GM12864 (cell line): ENCODE measurements at regions not wholly inside any gene's neighbourhood (a gene's known extent, or its start where the extent isn't known, plus 50 kb on each side); places are given as distances from the start of the nearest gene placed in this dataset.

Experiments
- DNase-seq: peaks from one replicate; pipeline ENCODE4 v3.0.0-alpha.2; 2011; ENCODE audit warnings: low read depth
- H3K4me3 ChIP-seq: 2 replicates; pipeline ENCODE4 v1.5.1; 2011; ENCODE audit warnings: mild to moderate bottlenecking, low read depth, low read length, control low read depth
- CTCF ChIP-seq: IDR thresholded peaks from 2 replicates; pipeline ENCODE4 v1.5.1; 2011; ENCODE audit warnings: low read depth, mild to moderate bottlenecking, moderate library complexity, low read length, control low read depth, inconsistent platforms; ENCODE audit errors: missing control alignments

GRCh38 chr17:12406623-12407215 lies 259.0 kb upstream of the MYOCD start:
- no peak for DNase-seq
- no peak overlapping the region for H3K4me3 ChIP-seq
- TF ChIP-seq CTCF = no peak

GRCh38 chr17:12407495-12408252 lies 258.0 kb upstream of the MYOCD start:
- TF ChIP-seq CTCF = no peak
- no peak overlapping the region for H3K4me3 ChIP-seq
- DNase-seq = no peak

DNA sequence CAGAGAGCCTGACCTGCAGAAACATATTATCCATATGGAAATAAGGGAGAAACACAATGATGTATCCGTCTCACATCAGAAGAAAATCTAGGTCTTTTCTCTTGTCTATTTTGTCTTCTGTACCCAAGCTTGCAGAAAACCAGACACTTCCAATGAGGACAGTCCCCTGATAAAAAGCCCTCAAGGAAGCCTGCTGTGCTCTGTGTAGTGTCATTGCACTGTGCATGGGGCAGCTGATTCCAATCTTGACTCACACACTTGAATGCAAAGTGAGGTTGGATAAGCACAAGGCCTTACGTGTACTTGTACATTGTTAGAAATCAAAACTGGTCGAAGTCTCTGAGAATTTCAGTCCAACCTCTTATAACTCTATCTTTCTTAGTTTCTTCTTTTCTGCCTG lies 256.6 kb upstream of the MYOCD start:
- no peak for DNase-seq
- H3K4me3 ChIP-seq = no peak overlapping the region
- no peak for TF ChIP-seq CTCF

- DNase-seq = no peak
- no peak overlapping the region for H3K4me3 ChIP-seq
- no peak for TF ChIP-seq CTCF
Observed at GRCh38 chr17:12410717-12411116, 255.0 kb upstream of the MYOCD start.

DNA sequence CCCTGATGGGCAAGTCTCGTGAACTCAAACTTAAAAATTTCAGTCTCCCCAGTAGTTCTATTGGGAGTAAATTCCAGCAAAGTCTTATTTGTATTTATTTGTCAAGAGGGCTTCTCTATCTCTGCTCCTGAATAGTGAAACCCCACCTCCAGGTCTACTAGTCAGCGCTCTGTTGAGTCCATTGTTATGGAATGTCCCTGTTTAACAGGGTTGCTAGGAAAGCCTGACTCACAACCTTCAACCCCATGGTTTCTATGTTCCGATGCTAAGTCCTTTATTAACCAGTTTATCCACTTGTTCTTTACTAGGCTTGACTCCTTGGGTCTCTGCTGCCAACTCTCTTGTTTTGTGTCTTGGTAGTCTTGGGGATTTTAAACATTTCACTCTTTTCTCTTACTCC lies 250.7 kb upstream of the MYOCD start:
- no peak for DNase-seq

DNA sequence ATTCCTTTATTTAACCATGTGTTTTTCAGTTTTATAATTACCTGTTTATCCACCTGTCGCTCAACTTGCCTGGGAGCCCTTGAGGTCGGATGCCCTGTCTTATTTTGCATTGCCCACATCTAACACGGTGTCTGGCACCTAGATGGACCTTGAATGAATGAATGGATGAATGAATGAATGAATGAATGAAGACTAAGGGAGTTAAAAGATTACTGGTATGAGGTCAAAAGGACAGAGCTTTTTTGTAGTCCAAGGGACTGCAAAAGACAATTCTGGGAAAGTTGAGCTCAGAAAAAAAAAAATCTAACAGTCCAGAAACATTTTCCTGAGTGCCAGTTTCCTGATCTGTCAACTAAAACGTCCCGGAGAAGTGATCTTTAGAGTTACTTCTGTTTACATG lies 244.6 kb upstream of the MYOCD start:
- no peak for DNase-seq
- no peak overlapping the region for H3K4me3 ChIP-seq
- TF ChIP-seq CTCF = no peak

More for the DNA sequence above, 250.7 kb upstream of the MYOCD start:
- H3K4me3 ChIP-seq = no peak overlapping the region
- TF ChIP-seq CTCF = no peak
